ENCODE measurements at regions not wholly inside any gene's neighbourhood (a gene's known extent, or its start where the extent isn't known, plus 50 kb on each side); places are given as distances from the start of the nearest gene placed in this dataset.

DNA sequence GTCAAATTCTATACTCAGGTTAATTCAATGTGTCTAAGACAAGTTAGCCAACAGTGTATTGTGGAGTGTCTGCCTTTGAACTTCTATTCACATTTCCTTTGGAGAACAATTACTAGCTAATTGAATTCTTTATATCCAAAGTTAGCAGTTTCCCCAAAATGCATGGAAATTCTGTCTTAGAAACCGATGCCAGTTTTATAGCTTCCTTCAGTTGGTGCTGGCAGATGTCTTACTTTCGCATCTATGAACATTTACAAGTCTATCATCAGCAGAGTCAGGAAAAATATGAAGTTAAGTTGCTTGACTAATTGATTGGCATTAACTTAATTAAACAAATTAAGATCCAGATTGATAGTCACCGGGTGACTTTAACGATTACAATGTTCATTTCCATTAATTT is 527.6 kb upstream of the CDH18 start:
- no peak for DNase-seq

DNA sequence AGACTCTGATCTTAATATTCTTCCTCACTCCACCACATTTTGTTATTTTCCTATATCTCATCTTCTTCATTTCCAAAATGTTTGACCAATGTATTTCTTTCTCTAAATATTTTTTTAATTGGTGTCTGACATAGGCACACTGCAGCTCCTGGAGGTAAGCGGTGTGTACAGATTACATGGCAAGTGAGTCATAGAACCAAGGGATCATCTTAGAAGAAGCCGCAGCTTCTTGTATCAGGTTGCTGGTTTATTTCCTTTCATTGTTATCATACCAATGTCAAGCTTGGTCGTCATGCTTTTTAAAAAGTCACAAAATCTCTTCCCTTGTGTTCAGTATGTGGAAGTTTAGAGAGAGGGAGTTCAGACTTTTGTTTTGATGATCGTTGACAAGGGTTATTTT is 526.1 kb upstream of the CDH18 start:
- no peak for DNase-seq

GRCh38 chr5:20500546-20500945 is 512.5 kb upstream of the CDH18 start:
- DNase-seq = no peak

DNA sequence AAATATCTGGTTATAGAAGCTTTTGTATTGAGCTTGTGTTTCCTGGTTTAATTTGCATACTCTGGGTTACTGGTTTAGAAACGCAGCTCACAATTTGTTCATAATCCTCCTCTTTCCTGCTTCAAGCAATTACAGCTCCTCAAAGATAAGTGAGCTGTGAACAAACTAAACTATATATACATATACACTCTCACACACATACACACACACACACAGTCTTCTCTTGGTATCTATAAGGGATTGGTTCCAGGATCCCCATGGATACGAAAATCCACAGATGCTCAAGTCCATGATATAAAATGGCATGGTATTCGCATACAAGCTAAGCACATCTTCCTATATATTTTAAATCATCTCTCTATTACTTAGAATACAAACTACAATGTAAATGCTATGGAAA is 510.9 kb upstream of the CDH18 start:
- DNase-seq = no peak

GRCh38 chr5:20498102-20498501 is 510.1 kb upstream of the CDH18 start:
- no peak for DNase-seq

DNA sequence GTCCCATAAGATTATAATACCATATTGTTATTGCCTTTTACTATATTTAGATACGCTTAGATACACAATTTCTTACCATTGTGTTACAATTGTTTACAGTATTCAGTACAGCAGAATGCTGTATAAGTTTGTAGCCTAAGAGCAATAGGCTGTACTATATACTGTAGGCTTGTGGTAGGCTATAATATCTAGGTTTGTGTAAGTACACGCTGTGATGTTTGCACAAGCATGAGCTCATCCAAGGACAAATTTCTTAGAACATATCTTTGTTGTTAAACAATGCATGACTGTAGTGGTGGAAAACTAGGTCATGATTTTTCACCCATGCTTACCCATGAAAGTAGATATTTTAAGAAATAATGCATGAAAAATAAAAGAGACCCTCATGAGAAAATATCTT is 509.4 kb upstream of the CDH18 start:
- no peak for DNase-seq

GRCh38 chr5:20494706-20495105 is 506.7 kb upstream of the CDH18 start:
- DNase-seq = no peak

- no peak for DNase-seq
Measured at GRCh38 chr5:20486826-20487225, 498.8 kb upstream of the CDH18 start.

DNA sequence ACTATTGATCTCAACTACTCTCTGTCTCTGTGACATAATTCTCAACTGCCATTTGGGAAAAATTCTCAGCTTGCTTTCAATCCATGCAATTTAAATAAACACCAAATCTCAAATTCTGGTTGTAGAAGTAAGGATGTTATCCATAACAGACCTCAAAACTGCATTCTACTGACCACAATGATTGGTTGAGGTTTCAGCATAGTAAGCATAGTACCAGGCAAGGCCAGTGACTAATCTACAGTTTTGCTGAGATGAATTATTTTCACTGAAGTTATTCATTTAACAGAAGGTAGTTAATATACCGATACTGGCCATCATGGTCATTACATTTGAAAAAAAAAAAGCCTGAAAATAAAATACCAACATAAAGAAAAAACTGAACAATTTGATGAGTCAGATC is 488.0 kb upstream of the CDH18 start:
- DNase-seq = no peak

DNA sequence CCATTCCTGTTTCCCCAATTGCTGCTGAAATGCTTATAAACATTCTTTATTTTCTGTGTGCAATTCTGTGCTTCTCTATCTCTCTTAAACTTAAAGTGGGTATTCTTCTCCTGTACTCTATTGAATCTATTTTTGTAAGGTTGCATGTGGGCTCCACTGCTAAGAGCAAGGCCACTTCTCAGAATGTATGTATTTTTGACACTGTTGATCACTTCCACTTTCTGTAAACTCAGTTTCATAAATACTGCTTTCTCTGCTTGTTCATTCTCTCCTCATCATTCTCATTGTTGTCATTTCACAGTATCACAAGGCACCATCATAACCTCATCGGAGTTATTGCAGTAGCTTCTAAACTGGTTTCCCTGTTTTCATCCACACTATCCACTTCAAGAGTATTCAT is 483.0 kb upstream of the CDH18 start:
- no peak for DNase-seq

GRCh38 chr5:20469792-20470191 is 481.8 kb upstream of the CDH18 start:
- no peak for DNase-seq

GRCh38 chr5:20469390-20469789 is 481.4 kb upstream of the CDH18 start:
- no peak for DNase-seq

GRCh38 chr5:20466512-20466911 is 478.5 kb upstream of the CDH18 start:
- no peak for DNase-seq

DNA sequence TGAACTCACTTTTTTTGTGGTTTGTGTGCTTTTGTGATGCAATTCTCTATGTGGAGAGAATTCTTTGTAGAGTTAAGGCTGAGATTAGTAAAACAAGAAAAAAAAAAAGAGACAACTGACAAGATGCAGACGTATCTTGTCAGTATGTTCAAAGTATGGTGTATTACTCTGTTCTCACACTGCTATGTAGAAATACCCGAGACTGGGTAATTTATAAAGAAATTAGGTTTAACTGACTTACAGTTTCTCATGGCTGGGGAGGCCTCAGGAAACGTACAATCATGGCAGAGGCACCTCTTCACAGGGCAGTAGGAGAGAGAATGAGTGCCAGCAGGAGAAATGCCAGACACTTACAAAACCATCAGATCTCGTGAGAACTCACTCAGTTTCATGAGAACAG is 475.2 kb upstream of the CDH18 start:
- no peak for DNase-seq

- no peak for DNase-seq
Measured at GRCh38 chr5:20446121-20446520, 458.1 kb upstream of the CDH18 start.

- DNase-seq = no peak
Measured at GRCh38 chr5:20445326-20445860, 457.4 kb upstream of the CDH18 start.

DNA sequence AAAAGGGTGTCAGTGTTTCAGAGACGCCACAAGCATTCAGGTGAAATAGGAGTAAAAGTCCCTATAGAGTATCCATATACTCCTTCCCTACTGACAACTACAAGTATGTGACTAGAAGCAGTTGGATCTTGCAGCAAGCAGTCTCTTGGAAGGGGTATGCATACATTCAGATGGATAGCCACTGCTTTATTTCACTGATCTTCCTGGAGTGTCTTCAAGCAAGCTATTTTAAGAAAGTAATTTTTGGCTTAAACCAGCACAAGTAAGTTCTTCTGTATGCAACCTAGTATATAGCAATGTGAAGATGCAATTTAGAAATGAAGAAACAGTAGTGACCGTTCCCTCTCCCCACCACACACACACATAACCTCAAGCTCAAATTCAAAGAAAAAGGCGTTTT is 446.8 kb upstream of the CDH18 start:
- no peak for DNase-seq

DNA sequence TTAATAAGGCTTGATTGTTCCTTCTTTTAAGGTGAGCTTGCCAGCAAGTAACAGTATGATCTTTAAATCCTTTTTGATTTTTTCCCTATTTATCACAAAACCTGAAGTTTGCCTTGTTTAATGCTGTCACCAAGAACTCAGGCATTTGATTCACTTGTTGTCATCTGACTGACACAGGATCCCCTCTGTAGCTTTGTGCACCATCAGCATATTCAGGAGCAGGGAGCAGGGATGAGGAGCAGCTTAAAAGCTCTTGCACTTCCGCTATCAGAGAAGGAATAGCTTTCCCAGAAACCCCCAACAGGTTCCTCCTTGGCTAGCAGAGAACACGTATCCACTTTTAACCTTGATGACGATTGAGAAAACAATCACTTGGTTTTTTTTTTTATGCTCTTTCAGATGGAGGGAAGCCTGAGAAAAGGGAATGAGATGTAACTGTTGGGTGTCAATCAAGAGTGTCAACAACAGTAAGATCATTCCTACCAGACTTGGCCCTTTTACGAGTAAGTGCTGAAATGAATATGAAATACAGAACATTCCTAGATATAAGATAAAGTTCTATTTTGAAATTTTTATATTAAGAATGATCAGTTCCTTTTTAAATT is 433.1 kb upstream of the CDH18 start:
- no peak for DNase-seq

Measured in NCI-H510A (cell line).